D721Med (cell line): ENCODE measurements at regions not wholly inside any gene's neighbourhood (a gene's known extent, or its start where the extent isn't known, plus 50 kb on each side); places are given as distances from the start of the nearest gene placed in this dataset.

Experiments used
- DNase-seq: peaks from one replicate; pipeline ENCODE4 v3.0.0; 2011; ENCODE audit warnings: low spot score; ENCODE audit not compliant: insufficient read length
- FAIRE-seq: peaks from 2 replicates; lab custom pipeline; 2011; peaks lifted over from hg19 to GRCh38; lab: Jason Lieb, UNC
- CTCF ChIP-seq: IDR thresholded peaks from 2 replicates; pipeline ENCODE4 v1.5.1; 2012; ENCODE audit warnings: mild to moderate bottlenecking, control low read depth; ENCODE audit not compliant: insufficient read depth; ENCODE audit errors: missing control alignments

- FAIRE-seq (no peak), DNase-seq (no peak)
- TF ChIP-seq CTCF, result no peak
Measured at GRCh38 chr2:159853101-159853500, 55.1 kb upstream of the CD302 start.

GRCh38 chr2:159851941-159852340, 53.9 kb upstream of the CD302 start:
- no peak for FAIRE-seq
- DNase-seq, result no peak
- TF ChIP-seq CTCF, result no peak

GRCh38 chr2:159850789-159851188, 52.8 kb upstream of the CD302 start:
- FAIRE-seq, result no peak
- no peak for DNase-seq
- no peak for TF ChIP-seq CTCF

- no peak for TF ChIP-seq CTCF
- DNase-seq (no peak), FAIRE-seq (no peak)
Measured at GRCh38 chr2:159849160-159849813, 51.3 kb upstream of the CD302 start.
